Stimulated activated CD4-positive, alpha-beta T cell treated with anti-CD3 and anti-CD28 coated beads, Interleukin-15, amount 100 ng/mL, for 48 hours (primary cell): ENCODE measurements at regions not wholly inside any gene's neighbourhood (a gene's known extent, or its start where the extent isn't known, plus 50 kb on each side); places are given as distances from the start of the nearest gene placed in this dataset.
"Not testable (repeated sequence)": the region's sequence is repeated elsewhere in the genome, so short reads cannot be mapped to it uniquely, and the experiment has no call there.

Experiments used
- DNase-seq, 2 donors: peaks; one replicate each; pipeline ENCODE4 v3.0.0-alpha.2; 2020; ENCODE audit warnings: low read depth in 2 of 2

DNA sequence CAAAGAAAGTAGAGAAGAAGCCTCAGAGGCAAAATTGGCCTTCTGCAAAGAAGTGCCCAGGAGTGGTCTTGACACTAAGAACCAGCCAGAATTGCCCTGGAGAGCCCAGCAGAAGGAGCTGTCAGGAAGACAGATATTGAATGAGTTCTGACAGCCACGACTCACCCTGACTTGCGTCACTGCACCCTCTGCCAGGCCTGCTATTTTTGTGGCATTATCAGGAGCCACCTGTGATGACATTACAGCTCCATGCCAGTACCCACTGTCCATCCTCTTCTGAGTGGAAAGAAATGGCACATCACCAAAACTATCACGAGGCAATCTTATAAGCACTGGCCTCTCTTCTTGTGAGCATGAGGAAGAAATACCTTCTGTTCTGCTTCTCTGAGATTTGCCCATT is 67.7 kb downstream of the SMIM20 start:
- DNase-seq, result no peak

DNA sequence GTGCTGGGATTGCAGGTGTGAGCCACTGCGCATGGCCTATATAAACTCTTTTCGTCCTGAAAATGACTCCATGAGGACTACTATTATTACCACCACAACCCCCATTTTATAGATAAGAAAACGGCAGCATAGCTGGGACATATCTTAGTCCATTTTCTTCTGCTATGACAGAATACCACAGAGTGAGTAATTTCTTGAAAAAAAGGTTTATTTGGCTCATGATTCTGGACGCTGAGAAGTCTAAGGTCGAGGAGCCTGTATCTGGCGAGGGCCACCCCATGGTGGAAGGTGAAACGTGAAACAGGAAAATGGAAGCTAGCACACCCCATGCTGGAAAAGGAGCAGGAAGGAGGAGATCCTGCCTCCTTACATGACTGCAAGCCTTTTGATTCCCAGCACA is 68.9 kb downstream of the SMIM20 start:
- no peak for DNase-seq

DNA sequence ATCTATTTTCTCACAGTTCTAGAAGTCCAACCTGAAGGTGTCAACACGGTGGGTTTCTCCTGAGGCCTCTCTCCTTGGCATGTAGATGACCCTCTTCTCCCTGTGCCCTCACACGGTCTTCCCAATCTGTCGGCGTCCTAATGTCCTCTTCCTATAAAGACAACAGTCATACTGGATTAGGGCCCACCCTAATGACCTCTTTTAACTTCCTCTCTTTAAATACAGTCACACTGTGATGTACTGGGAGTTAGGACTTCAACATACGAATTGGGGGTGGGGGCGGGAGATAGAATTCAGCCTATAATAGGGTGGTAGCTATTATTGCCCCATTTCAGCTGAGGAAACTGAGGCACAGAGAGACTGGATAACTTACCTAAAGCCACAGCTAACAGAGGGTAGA is 70.2 kb downstream of the SMIM20 start:
- DNase-seq, result no peak

DNA sequence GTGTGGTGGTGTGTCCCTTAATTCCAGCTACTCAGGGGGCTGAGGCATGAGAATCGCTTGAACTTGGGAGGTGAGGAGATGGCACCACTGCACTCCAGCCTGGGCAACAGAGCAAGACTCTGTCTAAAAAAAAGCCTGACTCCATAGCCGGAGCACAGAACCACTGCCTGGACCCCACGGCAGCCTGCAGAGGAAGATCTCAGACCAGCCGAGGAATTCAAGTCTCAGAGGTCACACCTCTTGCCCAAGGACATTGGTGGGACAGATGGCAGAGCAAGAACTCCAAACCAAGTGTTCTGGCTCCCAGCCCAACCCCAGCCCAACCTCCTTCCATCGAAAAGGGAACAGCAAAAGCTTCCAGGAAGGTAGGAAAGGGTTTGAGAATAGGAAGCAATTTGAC is 70.8 kb downstream of the SMIM20 start:
- DNase-seq, result no peak

DNA sequence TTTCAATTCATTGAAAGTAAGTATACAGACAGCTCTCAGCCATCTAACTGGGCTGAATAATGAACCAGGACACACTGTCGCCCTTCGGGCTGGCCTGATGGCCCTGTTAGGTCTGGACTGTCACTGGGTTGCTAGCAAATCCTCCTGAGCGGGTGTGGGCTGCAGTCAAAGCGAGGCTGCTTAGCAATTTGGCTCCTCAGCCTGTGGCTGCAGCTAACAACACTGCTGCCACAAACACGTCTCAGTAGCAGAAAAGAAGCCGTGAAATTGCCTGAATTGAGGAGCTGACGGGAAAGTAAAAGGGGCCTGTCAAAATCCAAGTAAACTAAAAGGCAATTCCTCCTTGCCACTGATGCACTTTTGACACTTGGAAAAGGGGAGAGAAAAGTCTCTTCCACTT is 72.8 kb downstream of the SMIM20 start:
- DNase-seq, result no peak

DNA sequence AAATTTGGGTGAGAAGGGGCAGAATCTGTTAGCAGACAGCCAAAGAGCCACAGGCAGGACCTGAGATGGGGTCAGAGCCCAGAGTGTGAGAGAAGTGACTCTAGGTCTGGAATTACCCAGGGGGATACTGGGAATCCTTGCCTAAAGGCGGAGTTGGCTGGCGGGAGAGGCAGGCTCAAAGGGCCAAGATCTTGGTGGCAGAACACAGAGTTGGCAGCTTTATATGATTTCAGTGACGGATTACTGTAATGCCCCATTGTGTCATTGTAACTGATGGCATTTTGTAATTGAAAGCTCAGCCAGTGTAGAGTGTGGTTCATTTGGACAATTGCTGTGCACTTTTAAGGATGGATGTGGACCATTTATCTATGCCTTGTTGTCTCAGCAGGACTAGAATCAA is 77.3 kb downstream of the SMIM20 start:
- no peak for DNase-seq

DNA sequence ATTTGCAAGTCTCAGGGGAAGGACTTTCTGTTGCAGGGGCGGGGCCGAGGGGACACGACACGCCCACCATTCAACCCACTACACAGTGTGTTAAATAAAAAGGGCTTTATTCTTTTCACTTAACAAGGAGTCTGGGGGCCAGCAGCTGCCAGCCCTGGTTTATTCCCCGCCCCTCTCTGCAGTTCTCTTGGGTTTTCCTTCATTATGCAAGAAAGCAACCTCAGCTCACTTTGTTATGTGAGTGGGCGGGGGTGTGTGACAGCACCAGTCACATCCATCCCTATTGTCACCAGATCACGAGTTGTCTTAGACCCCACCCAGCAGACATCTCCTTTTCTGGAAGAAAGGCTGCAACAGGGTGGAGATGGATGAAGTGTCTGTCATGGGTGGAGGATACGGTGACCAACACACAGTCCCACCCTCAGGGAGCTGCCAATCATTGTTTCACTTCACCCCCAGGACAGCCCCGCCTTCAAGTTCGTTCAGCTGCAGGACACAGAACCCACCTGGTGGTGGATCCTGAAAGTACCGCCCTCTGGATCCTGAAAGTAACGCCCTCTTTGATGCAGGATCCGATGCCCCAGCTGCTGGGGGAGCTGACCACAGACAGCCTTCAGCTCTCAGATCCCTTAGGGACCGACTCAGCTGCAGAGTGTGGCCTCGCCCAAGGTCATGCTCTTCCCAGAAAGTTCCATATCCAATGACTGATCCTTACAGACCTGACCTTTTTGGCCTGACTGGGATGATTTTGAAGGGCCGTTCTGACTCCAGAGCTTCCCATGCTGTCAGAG is 79.6 kb downstream of the SMIM20 start:
- DNase-seq, result peak; percentile 22 to 25

DNA sequence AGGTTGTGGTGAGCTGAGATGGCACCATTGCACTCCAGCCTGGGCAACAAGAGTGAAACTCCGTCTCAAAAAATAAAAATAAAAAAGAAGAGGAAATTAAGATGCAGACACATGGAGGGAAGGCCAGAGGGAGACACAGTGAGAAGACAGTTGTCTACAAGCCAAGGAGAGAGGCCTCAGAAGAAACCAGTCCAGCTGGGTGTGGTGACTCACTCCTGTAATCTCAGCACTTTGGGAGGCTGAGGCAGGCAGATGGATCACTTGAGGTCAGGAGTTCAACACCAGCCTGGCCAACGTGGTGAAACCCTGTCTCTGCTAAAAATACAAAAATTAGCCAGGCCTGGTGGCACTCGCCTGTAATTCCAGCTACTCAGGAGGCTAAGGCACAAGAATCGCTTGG is 80.6 kb downstream of the SMIM20 start:
- DNase-seq, result not testable (repeated sequence)

DNA sequence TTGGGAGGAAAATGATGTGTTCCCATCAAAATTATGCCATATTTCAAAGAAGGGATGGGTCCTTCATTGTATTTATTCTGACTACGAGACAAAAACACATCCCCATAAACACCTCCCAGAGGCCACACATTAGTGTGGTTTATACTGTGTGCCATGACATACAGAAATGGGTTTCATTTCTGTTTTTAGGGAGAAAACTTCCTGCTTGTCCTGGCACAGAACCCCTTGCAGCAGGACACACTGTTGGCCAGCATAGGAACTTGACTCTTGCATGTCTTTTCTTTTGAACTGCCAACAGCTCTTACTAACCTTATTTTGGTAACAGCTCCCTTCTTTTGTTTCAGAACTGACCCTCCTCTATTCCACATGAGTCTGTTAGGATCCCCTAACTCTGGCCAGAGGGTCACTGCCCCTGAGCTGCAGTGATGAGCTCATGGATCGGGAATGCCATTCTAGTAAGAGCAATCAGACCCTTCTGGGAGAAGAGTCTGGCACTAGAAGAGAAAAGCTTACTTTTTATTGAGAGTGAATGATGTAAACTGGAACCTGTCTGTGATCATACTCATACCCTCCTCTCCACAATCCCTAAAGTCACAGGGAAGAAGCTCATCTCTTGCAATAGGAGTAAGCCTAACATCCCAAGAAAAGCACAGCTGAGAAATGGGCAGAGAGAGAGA is 86.4 kb downstream of the SMIM20 start:
- DNase-seq, result no peak

DNA sequence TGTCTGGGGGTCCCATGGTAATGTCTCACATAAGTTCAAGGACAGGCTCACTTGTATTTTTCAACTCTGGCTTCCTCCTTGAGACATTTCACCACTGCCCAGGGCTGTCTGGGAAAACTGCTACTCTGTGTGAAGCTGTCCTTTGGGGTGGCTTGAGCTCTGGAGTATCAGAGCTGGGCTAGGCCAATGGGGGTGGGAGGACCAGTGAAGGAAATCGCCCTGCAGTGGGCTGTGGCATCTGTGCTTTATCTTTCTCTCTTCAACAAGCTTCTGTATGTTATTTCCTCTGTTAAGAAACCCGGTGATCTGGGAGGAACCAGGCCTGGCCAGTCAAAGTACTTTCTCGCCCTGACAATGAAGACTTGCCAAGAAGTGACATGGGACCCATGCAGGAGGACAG is 87.4 kb downstream of the SMIM20 start:
- DNase-seq, result no peak

DNA sequence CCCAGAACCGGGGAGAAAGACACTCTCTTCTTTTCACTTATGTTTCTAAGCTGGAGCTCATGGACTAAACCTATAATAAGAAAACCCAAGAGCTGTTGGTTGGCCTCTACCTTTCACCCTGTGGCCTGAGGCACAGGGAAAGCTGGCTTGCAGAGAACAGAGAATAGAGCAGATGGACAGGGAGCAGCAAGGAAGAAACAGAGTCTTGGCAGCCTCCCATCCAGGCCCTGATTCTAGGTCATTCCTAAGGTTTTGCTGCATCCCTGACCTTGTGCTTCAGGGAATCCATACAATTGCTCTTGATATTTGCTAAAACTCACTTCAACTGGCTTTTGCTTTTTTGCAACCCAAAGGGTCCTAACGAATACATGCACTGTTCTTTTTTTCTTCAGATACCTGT is 87.8 kb downstream of the SMIM20 start:
- DNase-seq, result no peak

DNA sequence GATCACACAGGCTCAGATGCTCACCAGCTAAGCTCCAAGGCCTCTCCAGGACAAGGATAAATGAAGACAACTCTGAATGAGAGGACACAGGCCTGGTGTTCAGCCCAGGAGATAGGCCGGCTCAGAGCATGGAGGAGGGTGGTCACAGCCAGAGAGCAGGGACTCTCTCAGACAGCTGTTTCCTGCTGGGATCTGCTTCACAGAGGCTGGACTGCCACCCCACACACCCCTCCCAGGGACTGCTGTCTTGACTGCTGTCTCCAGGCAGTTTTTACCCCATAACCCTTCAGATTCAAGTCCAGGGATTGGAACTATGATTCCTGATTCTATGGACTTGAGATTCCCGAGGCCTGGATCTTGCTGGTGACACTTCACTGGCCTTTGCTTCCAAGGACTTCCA is 89.0 kb downstream of the SMIM20 start:
- no peak for DNase-seq

DNA sequence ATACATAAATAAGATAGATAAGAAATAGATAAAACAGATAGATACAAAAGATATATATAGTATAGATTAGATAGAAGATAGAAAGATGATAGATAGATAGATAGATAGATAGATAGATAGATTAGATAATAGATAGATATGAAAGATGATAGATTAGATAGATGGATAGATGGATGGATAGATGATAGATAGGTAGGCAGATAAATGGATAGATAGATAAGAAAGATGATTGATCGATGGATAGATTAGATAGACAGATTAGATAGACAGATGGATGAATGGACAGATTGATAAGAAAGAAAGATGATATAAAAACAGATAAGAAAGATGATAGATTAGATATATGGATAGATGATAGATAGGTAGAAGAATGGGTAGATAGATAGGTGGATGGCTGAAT is 90.3 kb downstream of the SMIM20 start:
- DNase-seq, result no peak

DNA sequence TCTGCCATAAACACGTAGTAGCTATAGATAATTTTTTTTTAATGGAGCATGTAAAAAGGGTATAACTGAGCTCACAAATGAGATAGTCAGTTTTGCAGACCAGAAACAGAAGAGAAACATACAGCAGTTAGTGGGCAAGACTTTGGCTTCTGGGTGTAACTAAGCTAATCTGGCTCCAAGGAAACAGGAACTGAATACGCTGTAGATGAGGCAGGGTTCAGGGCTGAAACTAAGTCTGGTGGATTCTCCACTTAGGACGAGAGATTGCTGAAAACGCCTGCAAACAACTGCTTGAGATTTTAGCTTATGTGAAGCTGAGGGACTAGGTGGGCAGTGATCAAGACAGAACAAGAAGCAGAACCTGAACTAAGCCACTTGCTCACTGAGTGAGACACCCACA is 91.7 kb downstream of the SMIM20 start:
- no peak for DNase-seq

DNA sequence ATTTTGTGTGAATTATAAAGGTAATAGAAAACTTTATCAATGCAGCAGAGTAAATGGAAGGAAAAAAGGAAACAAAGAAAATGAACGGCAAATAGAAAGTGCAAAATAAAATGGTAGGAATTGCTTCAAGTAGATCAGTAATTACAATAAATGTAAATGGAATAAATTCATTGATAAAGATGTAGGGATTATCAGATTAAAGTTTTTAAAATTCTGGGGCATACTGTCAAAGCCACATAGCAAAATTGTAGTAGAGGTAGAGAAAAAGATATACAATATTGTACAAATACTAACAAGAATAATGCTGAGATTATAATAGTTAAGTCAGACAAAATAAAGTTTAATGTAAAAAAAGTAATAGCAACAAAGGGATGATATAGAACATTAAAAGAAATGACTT is 94.7 kb downstream of the SMIM20 start:
- DNase-seq, result no peak

DNA sequence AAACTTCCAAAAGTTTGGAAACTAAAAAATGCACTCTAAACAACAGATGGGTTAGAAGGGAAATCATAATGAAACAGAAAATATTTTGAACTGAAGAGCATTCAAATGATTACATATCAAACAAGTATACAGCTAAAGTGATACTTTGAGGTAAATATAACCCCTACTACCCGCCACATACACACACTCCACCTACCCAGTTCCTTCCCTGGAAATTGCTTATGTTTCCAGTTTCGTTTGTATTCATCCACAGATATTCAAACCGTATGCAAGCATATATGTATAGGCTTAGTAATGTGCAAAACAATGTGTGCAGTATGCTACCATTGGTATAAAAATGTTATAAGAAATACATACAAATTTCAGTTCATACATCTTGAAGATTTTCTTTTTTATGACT is 95.5 kb downstream of the SMIM20 start:
- DNase-seq, result no peak

DNA sequence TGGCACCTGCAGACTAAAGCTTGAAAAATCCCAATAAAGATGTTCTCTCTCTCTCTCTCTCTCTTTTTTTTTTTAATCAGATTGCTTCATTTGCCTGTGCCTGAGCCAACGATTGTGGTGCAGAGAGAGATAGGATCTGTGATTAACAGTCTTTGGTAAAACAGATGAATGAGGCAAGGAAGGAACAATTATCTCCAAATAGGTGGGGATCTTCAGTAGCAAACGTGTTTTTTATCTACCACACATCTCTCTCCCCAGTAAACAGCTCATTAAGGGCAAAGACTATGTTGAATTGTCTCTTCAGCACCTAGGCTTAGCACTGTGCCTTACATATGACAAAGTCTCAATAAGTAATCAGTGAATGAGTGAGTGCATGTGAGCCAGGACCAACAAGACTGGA is 96.3 kb downstream of the SMIM20 start:
- DNase-seq, result no peak

DNA sequence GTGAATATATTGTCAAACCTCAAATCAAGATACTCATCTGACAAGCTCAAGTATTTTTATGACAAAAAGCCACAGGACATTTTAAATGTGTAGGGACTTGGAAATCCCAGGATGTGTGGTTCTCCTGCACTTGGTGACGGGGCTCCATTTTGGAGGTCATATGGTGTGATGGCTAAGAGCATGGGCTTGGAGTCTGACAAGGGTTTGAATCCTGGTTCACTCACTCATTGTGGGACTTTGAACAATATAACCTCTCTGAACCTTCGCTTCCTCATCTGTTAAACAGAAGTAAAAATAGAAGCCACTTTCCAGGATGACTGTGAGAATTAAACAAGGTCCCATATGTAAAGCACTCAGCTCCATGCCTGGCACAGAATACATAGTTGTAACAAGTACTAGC is 99.6 kb downstream of the SMIM20 start:
- no peak for DNase-seq

DNA sequence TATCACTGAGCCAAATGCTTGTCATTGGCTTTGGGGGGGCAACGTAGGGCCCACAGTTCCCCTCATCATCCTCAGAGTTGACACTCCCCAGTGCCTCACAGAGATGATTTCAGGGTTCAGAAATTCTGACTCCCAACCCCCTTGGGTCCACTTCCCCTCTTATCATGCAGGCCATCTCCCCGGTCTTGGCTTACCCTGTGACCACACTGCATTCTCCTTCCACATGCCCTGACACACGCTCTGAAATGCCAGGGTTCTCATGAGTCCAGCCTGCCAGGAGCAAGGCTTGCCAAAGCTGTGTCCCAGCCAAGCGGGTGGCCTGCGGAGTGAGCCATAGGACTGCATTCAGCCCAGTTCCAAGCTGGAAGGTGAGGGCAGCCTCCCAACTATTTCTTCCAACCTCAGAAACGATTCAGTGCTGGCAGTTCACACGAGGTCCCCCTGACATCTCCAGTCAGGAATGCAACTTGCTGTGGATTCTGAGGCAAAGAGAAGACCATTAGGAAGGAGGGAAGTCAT is 101.2 kb downstream of the SMIM20 start:
- no peak for DNase-seq

DNA sequence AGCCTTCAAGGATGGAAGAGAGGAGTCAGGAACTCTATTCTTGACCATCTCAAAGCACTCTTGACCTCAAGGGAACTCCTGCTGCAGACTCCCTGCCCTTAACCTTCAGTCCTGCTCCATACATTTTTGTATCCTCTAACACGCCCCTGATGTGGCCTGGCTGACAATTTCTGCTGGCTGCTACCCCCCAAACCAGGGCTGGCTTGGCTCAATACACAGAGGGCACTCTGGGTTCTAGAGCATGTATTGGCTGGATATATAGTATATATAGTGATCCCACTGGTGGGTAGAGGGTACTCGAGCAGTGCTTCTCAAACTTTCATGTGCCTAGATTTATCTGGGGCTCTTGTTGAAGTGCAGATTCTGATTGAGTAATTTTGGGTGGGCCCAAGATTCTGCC is 101.9 kb downstream of the SMIM20 start:
- no peak for DNase-seq

DNA sequence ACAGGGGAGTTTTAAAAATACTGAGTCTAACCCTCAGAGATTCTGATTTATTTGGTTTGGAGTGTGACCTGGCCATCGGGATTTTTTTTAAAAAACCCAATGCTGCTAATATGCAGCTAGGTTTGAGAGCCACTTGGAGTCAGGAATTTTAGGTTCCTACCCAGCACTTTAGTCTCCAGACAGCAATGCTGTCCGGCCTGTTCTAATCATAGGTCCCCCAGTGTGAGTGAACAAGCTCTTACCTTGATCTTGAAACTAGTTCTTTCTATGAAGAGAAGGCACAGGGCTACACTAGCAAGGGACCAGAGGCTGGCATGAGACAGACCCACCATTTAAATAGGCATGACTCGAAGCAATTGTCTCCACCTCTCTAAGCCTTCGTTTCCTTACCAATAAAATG is 103.5 kb downstream of the SMIM20 start:
- DNase-seq, result no peak

DNA sequence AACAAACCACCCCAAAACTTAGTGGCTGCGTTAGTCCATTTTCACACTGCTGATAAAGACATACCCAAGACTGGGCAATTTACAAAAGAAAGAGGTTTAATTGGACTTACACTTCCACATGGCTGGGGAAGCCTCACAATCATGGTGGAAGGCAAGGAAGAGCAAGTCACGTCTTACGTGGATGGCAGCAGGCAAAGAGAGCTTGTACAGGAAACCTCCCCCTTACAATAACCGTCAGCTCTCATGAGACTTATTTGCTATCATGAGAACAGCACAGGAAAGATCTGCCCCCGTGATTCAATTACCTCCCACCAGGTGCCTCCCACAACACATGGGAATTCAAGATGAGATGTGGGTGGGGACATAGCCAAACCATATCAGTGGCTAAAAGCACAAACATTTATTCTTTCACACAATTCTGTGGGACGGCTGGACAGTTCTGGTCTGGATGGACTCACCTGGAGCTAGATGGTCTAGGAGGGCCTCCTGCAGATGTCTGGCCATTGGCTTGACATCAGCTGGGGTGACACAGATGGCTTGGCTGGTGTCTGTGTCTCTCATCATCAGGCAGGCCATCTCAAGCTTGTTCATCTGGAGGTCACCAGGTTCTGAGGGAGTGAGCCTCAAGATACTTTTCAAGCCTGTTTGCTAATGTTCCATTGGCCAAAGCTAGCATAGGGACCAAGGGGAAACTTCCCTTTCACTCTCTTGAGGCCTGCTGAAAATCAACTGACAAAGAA is 104.1 kb downstream of the SMIM20 start:
- DNase-seq, result not testable (repeated sequence)
